ENCODE measurements at regions not wholly inside any gene's neighbourhood (a gene's known extent, or its start where the extent isn't known, plus 50 kb on each side); places are given as distances from the start of the nearest gene placed in this dataset.
A peak's percentile ranks its signal among the peaks of the same experiment; 100 is the strongest.

DNA sequence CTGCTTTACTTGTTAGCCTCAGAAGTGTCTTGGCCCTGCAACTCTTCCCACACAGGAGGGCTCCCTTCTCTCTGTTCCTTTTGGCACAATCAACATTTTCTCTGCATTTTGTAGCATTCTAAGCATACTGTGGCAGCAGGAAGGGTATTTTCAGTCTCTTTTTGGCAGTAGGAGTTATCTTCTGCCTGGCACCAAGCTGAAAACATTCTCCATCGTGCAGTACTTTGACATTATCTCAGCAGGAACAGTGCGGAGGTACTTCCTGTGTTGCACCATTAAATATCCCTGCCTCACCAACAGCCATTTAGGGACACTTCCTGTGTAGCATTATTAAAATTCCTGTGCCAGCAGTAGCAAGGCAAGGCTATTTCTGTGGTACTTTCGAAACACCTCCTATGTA is 233.2 kb upstream of the SEMA6D start:
- Histone ChIP-seq H3K56ac (ENCODE audit: insufficient read length, low read depth, low read length) (no peak overlapping the region), H2AFZ (ENCODE audit: low read length) (peak overlapping the region; percentile 83), H4K5ac (ENCODE audit: insufficient read length, low read depth, low read length) (no peak overlapping the region), H4K91ac (ENCODE audit: insufficient read length, low read depth, low read length) (no peak overlapping the region), H2BK15ac (ENCODE audit: low read depth, low read length) (no peak overlapping the region), H3K9ac (ENCODE audit: extremely low read depth, insufficient read length, low read length) (no peak overlapping the region), H3K4me2 (ENCODE audit: insufficient read depth, insufficient read length, low read length) (no peak overlapping the region), H3K4me1 (ENCODE audit: insufficient read depth, low read length) (peaks cover 3% of the 10 kb centered on the region; the same call in 1 of the 2 replicates), H3K14ac (ENCODE audit: insufficient read depth, low read length) (no peak overlapping the region), H3K27me3 (ENCODE audit: insufficient read depth, low read length) (no peaks in the 10 kb centered on the region), H4K20me1 (ENCODE audit: control insufficient read depth, insufficient read depth, insufficient read length) (no peaks in the 10 kb centered on the region), H3K23ac (ENCODE audit: insufficient read length, low read depth, low read length) (no peak overlapping the region), H3K9me3 (ENCODE audit: control insufficient read depth, low read depth, low read length) (no peaks in the 10 kb centered on the region), H3K27ac (ENCODE audit: insufficient read length, low read depth, low read length) (no peak overlapping the region), H3K79me1 (ENCODE audit: insufficient read depth, low read depth, low read length, poor library complexity, severe bottlenecking) (no peaks in the 10 kb centered on the region), H3K4ac (ENCODE audit: low read depth, low read length) (no peak overlapping the region), H3T11ph (ENCODE audit: low read length) (no peak overlapping the region), H2BK120ac (ENCODE audit: low read depth, low read length, poor library complexity, severe bottlenecking) (peak overlapping the region; percentile 36), H3K79me2 (ENCODE audit: insufficient read depth, low read length) (no peaks in the 10 kb centered on the region), H2BK5ac (ENCODE audit: insufficient read length, low read length) (no peak overlapping the region), H4K8ac (replicated peaks; ENCODE audit: insufficient read length, low read depth, low read length) (peak overlapping the region; percentile 48), H2BK20ac (ENCODE audit: low read depth, low read length, poor library complexity, severe bottlenecking) (no peak overlapping the region), H2BK12ac (ENCODE audit: insufficient read length, low read depth, low read length) (no peak overlapping the region), H3K18ac (ENCODE audit: insufficient read length, low read depth, low read length) (no peak overlapping the region), H2AK5ac (ENCODE audit: insufficient read length, low read length) (no peak overlapping the region), H3K23me2 (ENCODE audit: insufficient read length, low read depth, low read length, poor library complexity, severe bottlenecking) (no peaks in the 10 kb centered on the region)
- Mint-ChIP-seq H3K36me3 (ENCODE audit: insufficient read depth in 1 of 3, low read depth in 3 of 3) (0 out of 7 replicates have a peak, but pooled peaks cover 0 to 3% (median 0%) of the 10 kb centered on the region in 3 experiments), H3K27me3 (ENCODE audit: low read depth) (no peaks in the 10 kb centered on the region), H3K4me1 (peaks cover 7 to 8% of the 10 kb centered on the region in 2 experiments), H3K27ac (peak overlapping the region in 2 of 3 experiments; percentile 23 to 27; a peak in 2 of 7 replicates), H3K9me3 (no peaks in the 10 kb centered on the region), H3K4me3 (no peak overlapping the region)
- no peak for DNase-seq
- WGBS (ENCODE audit: extremely low coverage, insufficient read length, low lambda C conversion rate): no CpG with 5 or more reads among the region's 3 CpGs
- TF ChIP-seq, protein P1, sequence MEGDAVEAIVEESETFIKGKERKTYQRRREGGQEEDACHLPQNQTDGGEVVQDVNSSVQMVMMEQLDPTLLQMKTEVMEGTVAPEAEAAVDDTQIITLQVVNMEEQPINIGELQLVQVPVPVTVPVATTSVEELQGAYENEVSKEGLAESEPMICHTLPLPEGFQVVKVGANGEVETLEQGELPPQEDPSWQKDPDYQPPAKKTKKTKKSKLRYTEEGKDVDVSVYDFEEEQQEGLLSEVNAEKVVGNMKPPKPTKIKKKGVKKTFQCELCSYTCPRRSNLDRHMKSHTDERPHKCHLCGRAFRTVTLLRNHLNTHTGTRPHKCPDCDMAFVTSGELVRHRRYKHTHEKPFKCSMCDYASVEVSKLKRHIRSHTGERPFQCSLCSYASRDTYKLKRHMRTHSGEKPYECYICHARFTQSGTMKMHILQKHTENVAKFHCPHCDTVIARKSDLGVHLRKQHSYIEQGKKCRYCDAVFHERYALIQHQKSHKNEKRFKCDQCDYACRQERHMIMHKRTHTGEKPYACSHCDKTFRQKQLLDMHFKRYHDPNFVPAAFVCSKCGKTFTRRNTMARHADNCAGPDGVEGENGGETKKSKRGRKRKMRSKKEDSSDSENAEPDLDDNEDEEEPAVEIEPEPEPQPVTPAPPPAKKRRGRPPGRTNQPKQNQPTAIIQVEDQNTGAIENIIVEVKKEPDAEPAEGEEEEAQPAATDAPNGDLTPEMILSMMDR (conservative IDR thresholded peaks at IDR 0.05): no peak

Data from H9 (cell line).